ENCODE measurements at regions not wholly inside any gene's neighbourhood (a gene's known extent, or its start where the extent isn't known, plus 50 kb on each side); places are given as distances from the start of the nearest gene placed in this dataset.

DNA sequence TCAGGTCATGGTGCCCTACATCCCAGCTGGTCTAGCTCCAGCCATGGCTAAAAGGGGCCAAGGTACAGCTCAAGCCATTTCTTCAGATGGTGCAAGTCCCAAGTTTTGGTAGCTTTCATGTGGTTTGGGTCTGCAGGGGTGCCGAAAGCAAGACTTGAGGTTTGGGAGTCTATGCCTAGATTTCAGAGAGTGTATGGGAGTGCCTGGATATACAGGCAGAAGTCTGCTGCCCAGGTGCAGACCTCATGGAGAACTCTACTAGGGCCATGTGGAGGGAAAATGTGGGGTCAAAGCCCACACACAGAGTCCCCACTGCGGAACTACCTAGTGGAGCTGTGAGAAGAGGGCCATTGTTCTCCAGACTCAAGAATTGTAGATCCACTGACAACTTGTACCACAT lies 1000.9 kb upstream of the ADGRB3 start:
- FAIRE-seq: no peak

DNA sequence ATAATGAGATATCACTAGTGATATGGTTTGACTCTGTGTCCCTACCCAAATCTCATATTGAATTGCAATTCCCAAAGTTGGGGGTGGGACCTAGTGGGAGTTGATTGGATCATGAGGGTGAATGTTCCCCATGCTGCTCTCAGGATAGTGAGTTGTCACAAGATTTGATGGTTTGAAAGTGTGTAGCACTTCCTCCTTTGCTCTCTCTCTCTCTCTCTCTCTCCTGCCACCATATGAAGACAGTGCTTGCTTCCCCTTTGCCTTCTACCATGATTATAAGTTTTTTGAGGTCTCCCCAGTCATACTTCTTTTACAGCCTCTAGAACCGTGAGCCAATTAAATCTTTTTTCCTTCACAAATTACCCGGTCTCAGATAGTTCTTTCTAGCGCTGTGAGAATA lies 1002.0 kb upstream of the ADGRB3 start:
- no peak for FAIRE-seq

DNA sequence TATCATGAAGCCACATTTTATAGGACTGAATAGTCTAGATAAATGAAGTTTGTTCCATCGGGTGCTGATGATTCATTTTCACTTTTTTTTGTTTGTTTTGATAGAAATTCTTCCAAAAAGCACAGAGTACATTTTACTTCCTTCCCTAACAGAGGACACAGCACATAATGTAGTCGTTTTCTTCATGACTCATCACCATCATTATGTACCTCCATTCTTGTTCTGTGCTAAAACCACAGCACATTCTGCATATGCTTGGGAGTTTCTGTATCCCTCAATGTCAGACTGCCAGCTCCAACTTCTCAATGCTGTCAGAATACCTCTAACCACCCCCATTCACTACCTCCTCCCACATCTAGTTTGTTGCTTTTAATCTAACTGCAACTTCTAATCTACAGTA lies 1004.9 kb upstream of the ADGRB3 start:
- FAIRE-seq: no peak

DNA sequence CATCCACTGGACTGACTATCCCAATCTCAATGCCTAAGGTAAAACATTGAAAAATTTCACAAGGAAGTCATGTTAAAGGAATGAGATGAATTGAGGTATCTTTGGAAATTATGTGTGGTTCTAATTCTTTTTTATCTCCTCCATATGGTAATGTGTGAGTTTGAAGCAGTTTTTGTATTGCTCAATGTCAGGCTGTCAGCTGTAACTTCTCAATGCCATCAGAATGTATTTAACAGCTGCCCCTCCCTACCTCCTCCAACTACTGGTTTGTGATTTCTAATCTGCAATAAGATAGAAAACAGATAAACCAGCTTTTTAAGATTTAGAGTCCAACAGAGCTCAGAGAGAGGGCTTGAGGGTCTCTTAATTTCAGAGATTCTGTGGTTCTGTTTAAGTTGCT lies 1005.8 kb upstream of the ADGRB3 start:
- no peak for FAIRE-seq

DNA sequence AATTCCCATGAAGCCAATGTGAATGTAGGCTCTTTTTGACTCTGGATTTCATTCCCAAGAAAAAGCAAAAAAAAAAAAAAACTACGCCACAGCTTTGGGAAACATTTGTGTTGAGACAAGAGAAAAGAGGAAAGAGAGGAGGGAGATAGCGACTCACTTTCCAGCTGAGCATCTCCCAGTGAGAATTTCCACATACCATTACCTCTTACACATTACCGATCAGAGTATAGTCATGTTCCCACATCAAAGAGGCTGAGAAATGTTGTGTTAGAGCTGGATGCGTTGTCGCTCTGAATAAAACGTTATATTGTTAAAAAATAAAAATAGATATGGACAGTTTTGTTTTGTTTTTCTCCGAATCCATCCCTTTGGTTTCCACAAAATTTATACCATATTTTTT lies 1019.3 kb upstream of the ADGRB3 start:
- no peak for FAIRE-seq

DNA sequence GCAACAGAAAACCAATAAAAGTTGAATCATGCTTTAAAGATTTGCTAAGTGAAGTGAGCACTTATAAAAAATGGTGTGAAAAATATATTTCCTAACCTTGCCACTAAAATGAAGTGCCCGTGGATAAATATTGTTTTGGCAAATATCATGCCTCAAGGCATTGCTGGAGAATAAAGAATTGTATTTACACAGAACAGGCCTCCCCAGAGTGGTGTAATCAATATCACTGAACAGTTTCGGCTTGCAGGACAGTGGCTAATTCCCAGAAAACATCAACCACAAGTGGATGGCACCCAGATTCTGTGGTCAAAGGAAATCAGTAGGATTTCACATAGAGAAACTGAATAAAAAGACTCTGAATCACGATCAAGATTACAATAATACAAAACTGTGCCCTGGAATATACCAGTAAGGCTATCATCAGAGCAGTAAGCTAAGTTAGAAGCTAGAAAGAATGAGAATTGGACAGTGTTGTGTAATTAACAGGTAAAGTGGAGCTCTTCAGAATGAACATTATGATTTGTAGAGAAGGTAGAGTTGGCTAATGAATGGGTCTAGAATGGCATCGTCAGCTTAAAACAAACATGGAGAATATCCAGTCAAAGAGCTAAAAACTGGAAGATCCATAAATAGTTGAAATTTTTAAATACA lies 1026.9 kb upstream of the ADGRB3 start:
- no peak for FAIRE-seq

DNA sequence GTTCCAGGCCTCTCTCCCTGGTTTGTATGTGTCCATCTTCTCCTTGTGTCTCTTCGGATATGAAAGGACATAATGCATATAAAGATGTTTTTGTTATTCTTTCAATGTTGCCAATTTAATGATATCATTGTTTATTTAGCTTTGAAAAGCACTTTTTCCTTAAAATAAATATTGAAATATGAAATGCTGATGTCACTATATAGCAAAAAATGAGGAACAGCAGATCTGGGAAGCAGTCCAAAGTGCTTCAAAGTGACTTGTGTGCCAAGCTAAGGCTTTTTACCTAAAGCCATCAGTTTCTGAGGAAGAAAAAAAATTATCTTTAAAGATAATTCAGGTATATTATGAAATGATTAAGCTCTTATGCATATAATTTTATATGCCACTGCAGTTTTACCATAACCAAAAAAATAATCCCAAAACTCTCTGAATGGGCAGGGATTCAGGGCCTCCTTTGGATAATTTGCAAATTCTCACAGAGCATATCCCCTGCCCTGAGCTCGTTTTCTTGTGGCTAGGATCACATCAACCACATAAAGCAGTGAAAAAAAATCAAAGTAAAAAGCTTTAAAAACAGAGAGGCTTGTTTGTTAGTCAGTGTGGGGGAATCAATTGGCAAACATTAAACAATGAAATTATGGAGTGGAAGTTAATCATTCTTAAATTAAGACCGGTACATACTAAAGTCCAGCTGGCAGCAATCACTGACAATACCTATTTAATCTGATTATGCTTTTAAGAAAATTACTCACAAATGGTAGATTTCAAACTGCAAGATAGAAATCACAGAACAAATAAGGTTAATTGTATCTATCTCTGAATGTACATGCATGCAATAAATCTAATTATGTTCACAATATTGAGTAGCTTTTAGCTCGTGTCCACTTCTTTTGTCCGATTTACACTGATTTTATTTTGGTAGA lies 1027.9 kb upstream of the ADGRB3 start:
- no peak for FAIRE-seq

DNA sequence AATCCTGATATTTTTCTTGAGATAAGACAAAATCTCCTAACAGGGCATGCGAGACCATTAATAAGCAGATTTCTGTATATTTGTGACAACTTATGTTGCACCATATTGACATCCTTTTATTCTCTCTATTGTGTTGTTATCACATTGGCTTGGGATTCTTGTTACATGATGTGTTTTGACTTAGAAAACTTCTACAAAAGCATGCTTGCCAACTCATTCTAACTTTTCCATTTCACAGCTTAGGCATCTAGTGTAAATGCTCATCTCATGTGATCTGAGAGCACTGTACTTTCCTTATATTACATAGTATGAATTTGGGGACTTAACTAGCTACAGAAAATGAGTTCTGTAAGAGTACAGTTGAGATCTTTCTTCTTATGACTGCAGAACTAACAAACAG lies 1040.7 kb upstream of the ADGRB3 start:
- no peak for FAIRE-seq

DNA sequence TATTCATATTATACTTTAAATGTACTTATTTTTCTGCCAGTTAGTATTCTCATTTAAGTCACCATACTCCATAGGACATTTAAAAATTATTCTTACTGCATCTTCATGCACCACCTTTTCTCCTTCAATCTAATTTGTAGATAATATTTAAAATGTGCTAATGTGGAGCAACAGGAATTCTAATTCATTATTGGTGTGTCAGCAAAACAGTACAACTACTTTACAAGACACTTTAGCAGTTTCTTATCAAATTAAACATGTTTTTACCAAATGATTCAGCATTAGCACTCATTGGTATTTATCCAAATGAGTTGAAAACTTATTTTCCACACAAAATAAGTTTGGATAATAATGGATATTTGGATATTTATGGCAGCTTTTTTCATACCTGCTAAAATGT lies 1041.8 kb upstream of the ADGRB3 start:
- no peak for FAIRE-seq

DNA sequence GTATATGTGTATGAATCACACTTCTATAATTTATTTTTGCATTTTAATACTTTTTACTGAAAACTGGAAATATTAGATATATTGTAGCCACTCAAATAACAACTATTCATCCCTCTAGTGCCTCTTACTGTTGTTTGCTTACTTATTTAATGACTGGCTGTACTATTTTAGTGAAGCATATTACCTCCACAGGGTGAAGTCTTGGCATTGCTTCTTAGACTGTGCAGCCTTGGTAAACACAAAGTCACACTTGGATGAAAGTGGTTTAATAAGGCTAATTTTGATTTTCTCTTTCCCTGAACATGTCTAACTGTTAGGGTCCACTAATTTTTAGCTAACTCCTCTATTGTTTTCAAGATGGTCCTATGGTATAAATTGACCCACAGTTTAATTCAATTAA lies 1043.2 kb upstream of the ADGRB3 start:
- FAIRE-seq: no peak

DNA sequence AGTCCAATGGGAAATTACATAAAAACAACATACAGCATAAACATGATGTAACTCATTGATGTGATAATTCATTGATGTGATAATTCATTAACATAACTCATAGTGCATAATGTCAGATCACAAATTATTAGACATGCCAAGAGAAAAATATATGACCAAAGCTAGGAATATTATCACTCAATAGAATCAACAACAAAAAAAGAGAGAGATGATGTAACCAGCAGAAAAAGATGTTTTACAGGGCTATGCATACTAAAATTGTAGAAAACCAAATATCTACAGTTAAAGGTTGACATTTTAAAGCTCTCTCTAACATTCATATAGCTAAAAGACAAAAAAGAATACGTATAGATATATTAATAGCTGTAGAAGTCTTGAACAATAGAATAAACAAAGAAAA lies 1067.2 kb upstream of the ADGRB3 start:
- FAIRE-seq: no peak

DNA sequence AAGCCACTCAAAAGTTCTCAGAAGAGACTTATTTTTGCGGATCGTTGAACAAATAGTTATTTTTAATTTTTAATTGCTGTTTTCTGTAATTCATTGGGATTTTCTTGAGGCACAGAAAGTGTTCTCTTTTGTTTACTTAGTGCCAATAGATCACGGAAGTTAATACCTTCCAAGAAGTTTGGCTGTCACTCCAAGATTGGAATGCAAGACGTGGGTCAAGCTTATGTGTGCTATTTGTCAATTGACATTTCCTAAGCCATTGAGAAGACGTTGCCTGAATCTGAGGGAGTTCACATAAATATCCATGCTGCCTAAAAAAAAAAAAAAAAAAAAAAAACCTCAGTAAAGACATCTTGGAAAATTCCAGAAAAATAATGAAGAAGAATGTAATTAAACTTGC lies 1071.4 kb upstream of the ADGRB3 start:
- FAIRE-seq: no peak

DNA sequence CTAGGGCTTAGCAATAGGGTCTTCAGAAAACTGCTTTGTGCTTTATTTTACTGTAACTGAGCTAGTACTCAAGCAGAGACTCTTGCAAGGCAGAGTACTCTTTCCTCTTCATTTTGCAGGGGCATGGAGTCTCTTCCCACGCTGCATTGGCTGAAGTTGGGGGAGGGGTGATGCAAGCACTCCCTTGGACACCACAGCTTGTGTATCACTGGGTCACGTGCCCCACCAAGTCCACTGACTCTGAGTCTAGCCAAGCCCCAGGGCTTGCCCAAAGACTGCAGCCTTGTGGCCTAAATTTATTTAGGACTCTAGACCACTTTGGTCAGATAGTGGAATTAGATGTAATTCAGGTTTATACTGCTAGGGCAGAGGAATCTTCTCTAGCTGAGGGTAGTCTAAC lies 1075.0 kb upstream of the ADGRB3 start:
- no peak for FAIRE-seq

DNA sequence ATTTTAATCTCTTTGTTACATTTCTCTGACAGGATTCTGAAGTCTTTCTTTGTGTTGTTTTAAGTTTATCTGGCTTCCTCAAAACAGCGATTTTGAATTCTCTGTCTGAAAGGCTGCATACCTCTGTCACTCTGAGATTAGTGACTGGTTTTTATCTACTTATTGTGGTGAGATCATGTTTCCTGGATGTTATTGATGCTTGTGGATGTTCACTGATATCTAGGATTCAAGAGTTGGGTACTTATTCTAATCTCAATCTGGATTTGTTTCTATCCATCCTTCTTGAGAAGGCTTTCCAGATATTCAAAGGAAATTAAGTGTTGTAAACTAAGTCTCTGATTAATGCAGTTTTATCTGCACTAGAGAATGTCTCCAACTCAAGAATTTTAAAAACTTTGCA lies 1076.1 kb upstream of the ADGRB3 start:
- FAIRE-seq: no peak

DNA sequence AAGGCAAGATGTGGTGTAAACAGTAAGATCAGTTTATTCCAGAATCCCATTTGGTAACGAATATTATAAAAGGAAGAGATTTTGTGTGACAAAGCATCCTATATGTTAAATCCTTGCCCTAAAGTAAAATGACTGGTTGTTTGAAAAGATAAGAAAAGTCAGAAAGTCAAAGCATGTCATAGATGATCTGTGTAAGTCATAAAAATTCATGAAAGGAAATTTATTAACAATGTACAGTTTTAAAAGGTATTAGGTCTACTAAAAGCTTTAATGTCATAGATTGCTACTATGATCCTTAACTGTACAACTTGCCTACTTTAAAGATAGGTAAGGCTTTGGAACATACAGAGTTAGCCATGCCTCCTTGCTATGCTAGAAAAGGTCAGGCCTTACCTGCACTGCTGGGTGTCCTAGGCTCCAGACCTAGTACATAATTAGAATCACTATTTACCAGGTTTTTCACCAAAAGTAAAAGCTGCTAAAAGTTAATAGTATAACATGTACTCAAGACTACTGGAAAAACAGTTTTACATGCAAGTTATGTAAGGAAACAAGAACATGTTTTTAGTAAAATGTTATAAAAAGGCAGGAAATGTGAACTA lies 1090.1 kb upstream of the ADGRB3 start:
- no peak for FAIRE-seq

DNA sequence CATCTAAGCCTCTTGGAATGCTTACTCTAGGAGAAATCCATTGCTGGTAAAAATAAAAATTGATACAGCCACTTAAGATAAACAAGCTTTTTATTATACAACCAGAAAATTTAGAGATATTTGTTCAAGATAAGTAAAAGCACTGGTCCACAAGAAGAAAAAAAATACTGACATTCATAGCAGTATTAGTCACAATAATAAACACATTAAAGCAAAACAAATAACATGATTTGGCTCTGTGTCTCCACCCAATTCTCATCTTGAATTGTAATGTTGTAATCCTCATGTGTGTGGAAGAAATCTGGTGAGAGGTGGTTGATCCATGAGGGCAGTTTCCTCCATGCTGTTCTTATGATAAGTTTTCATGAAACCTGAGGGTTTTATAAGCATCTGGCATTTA lies 1093.5 kb upstream of the ADGRB3 start:
- FAIRE-seq: no peak

DNA sequence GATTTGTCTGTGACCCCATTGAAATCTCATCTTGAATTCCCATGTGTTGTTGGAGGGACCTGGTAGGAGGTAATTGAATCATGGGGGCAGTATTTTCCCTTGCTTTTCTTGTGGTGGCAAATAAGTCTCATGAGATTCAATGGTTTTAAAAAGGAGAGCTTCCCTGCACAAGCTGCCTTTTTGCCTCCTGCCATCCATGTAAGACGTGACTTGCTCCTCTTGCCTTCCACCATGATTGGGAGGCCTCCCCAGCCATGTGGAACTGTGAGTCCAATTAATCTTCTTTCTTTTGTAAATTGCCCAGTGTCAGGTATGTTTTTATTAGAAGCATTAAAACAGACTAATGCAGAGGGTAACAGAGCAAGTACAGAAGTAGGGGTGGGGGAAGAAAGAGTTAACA lies 1097.0 kb upstream of the ADGRB3 start:
- no peak for FAIRE-seq

DNA sequence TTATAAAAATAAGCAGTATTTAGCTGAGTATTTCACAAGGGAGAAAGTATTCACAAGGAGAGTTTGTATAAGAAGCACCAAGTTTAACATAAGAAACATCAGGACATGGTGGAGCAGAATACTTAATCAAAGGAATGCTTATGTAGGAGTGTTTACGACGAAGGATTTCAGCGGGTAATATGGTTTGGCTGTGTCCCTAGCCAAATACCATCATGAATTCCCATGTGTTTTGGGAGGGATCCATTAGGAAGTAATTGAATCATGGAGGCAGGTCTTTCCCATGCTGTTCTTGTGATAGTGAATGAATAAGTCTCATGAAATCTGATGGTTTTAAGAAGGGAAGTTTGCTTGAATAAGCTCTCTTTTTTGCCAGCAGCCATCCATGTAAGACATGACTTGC lies 1099.1 kb upstream of the ADGRB3 start:
- no peak for FAIRE-seq

DNA sequence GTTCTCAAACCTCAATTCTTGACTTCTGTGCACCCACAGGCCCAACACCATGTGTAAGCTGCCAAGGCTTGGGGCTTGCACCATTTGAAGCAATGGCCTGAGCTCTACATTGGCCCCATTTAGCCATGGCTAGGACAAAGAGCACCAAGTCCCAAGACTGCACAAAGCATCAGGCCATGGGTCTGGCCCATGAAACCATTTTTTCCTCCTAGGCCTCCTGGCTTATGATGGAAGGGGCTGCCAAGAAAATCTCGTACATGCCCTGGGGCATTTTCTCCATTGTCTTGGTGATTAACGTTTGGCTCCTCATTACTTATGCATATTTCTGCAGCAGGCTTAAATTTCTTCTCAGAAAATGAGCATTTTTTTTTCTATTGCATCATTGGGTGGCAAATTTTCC lies 1128.7 kb upstream of the ADGRB3 start:
- FAIRE-seq: no peak

DNA sequence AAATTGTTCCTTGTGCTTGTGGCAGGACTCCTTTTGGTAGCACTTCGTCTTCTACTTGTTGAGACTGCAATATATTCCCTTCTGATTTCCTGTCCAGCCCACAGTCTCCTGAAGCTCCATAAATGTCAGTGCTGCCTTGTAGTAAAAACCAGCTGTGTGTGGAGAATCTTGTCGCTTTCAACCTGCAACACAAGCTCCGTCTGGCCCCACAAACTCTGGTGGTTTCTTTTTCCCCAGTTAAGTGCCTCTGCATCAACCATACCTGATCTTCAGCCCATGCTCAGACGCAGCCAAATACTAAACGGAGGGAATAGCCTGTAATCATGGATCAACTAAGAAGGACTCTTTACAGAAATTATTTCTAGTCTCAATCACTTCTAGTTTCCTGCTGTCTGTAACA lies 1133.3 kb upstream of the ADGRB3 start:
- FAIRE-seq: no peak

DNA sequence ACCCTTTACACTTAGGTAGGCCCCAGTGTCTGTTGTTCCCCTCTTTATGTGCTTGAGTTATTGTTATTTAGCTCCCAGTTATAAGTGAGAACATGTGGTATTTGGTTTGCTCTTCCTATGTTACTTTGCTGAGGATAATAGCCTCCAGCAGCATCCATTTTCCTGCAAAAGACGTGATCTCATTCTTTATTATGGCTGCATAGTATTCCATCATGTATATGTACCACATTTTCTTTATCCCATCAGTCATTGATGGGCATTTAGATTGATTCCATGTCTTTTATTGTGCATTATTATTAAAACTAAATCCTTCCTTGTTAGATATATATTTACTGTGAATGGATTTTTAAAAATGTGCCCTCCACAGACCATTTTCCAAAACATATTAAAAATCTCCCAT lies 1137.3 kb upstream of the ADGRB3 start:
- no peak for FAIRE-seq

DNA sequence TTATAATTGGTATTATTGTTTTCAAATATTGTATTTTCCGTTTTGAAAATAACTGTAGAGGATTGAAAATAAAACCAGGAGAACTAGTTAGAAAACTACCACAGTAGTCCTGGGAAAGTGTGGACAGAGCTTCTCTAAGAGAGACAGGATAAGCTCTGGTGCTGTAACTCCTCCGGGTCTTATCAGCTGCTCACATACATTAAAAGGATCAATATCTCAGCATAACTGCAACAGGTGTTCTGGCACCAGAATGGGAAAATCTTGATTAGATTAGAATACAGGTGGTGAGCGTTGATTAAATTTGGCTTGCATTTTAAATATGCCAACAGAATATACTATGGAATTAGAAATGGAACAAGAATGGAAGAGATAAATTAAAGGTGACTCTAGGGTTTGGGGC lies 1138.9 kb upstream of the ADGRB3 start:
- FAIRE-seq: no peak

DNA sequence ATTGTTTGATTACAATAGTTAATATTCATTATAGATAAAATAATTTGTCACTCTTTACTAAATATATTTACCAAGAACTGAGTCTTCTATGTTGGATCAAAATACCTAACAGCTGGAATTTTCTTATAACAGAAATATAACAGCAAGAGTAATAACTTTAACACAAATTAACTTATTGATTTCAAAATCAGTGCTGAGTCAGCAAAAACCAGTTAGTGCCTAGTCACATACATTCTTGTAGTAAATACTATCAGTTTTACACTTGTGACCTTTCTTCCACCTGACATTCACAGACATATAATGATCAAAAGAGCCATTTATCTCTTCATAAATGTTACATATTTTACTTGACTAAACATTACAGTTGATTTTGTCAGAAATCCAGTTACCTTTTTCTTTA lies 1141.4 kb upstream of the ADGRB3 start:
- no peak for FAIRE-seq

DNA sequence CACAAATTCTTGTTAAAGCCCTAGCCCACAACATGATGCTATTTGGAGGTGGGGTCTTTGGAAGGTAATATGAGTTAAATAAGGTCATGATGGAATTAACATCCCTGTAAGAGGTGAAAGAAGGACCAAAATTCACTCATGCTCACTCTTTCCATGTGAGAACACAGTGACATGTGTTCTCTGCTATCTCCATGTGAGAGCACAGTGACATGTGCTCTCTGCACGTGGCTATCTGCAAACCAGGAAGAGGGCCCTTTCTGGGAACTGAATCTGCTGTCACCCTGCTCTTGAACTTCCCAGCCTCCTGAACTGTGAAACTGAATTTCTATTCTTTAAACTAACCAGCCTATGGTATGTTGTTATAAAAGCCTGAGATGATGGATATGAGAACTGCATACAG lies 1159.4 kb upstream of the ADGRB3 start:
- no peak for FAIRE-seq

Measured in TTC549 (cell line).